ENCODE measurements at regions not wholly inside any gene's neighbourhood (a gene's known extent, or its start where the extent isn't known, plus 50 kb on each side); places are given as distances from the start of the nearest gene placed in this dataset.
"Not testable (repeated sequence)": the region's sequence is repeated elsewhere in the genome, so short reads cannot be mapped to it uniquely, and the experiment has no call there.

DNA sequence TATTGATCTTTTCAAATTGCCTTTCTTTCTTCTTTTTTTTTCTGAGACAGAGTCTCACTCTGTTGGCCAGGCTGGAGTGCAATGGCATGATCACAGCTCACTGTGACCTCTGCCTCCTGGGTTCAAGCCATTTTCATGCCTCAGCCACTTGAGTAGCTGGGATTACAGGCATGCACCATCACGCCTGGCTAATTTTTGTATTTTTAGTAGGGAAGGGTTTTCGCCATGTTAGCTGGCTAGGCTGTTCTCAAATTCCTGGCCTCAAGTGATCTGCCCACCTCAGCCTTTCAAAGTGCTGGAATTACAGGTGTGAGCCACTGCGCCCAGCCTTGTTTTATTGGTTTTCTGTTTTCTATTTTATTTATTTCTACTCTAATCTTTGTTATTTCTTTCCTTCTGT lies 82.7 kb upstream of the NUDT6 start:
- ATAC-seq (ENCODE audit: insufficient read depth, low FRiP score); DNase-seq; H3K4me1 ChIP-seq (ENCODE audit: control insufficient read depth in 5 of 5, insufficient read depth in 5 of 5, low read length in 5 of 5); H3K9me3 ChIP-seq (ENCODE audit: control insufficient read depth in 4 of 4, insufficient read depth in 3 of 4, low read length in 3 of 4); H3K27ac ChIP-seq (ENCODE audit: low read depth in 1 of 2, low read length in 1 of 2); H3K9ac ChIP-seq (ENCODE audit: insufficient read depth in 1 of 2, low read length in 2 of 2); H3K36me3 ChIP-seq (ENCODE audit: control insufficient read depth in 4 of 4, insufficient read depth in 4 of 4, low read length in 4 of 4); H3K27me3 ChIP-seq (ENCODE audit: control insufficient read depth in 3 of 3, insufficient read depth in 3 of 3, low read length in 2 of 3); H3K4me3 ChIP-seq: not testable (repeated sequence)
- 65 to 84% methylated on average over 3 of the region's 3 CpGs for WGBS, 2 donors

DNA sequence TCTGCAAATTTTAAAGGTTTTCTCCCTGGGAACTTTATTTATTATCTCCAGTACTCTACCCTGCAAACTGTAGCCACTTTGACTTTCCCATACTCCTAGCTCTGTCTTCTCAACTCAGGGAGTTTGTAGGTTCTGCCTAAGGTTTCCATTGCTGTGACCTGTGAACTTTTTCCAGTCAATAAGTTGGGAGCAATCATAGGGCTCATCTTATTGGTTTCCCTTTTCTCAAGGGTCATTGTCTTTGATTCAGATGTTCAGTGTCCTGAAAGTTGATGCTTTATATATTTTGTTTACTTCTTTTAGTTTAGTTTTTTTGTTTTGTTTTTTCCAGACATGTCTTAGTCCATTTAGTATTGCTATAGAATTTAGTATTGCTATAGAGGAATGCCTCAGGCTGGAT lies 85.3 kb upstream of the NUDT6 start:
- peaks cover 0 to 3% (median 0%) of the 10 kb centered on the region in 4 donors for H3K9me3 ChIP-seq (ENCODE audit: control insufficient read depth in 4 of 4, insufficient read depth in 3 of 4, low read length in 3 of 4)
- peaks cover 0 to 9% (median 0%) of the 10 kb centered on the region in 5 donors for H3K4me1 ChIP-seq (ENCODE audit: control insufficient read depth in 5 of 5, insufficient read depth in 5 of 5, low read length in 5 of 5)
- no peaks in the 10 kb centered on the region for H3K27me3 ChIP-seq (ENCODE audit: control insufficient read depth in 3 of 3, insufficient read depth in 3 of 3, low read length in 2 of 3)
- ATAC-seq (ENCODE audit: insufficient read depth, low FRiP score) (no peak), DNase-seq (no peak)
- H3K36me3 ChIP-seq (ENCODE audit: control insufficient read depth in 4 of 4, insufficient read depth in 4 of 4, low read length in 4 of 4): peaks cover 0 to 5% (median 3%) of the 10 kb centered on the region in 4 donors
- no peak overlapping the region for H3K4me3 ChIP-seq
- H3K9ac ChIP-seq (ENCODE audit: insufficient read depth in 1 of 2, low read length in 2 of 2): no peak overlapping the region
- TF ChIP-seq, protein P1, sequence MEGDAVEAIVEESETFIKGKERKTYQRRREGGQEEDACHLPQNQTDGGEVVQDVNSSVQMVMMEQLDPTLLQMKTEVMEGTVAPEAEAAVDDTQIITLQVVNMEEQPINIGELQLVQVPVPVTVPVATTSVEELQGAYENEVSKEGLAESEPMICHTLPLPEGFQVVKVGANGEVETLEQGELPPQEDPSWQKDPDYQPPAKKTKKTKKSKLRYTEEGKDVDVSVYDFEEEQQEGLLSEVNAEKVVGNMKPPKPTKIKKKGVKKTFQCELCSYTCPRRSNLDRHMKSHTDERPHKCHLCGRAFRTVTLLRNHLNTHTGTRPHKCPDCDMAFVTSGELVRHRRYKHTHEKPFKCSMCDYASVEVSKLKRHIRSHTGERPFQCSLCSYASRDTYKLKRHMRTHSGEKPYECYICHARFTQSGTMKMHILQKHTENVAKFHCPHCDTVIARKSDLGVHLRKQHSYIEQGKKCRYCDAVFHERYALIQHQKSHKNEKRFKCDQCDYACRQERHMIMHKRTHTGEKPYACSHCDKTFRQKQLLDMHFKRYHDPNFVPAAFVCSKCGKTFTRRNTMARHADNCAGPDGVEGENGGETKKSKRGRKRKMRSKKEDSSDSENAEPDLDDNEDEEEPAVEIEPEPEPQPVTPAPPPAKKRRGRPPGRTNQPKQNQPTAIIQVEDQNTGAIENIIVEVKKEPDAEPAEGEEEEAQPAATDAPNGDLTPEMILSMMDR (IDR thresholded peaks at IDR 0.05; ENCODE audit: control extremely low read depth, extremely low read depth): no peak
- no peak overlapping the region for H3K27ac ChIP-seq (ENCODE audit: low read depth in 1 of 2, low read length in 1 of 2)

DNA sequence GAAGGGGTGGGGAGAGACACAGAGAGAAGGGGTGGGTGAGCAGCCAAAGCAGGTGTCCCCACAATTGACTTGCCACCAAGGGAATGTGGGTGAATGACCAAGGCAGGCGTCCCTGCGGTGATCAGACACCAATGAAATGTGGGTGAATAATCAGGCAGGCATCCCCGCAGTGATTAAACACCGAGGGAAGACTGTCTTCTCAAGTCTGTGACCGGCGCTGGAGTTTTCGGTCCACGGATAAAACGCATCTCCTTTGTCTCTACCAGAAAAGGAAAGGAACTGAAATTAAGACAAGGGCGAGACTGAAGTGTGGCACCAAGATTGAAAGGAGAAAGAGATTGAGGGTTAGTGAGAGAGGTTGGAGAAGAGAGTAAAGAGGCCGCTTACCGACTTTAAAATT lies 90.0 kb upstream of the NUDT6 start:
- H3K9ac ChIP-seq (ENCODE audit: insufficient read depth in 1 of 2, low read length in 2 of 2); H3K4me1 ChIP-seq (ENCODE audit: control insufficient read depth in 5 of 5, insufficient read depth in 5 of 5, low read length in 5 of 5); H3K9me3 ChIP-seq (ENCODE audit: control insufficient read depth in 4 of 4, insufficient read depth in 3 of 4, low read length in 3 of 4); H3K27ac ChIP-seq (ENCODE audit: low read depth in 1 of 2, low read length in 1 of 2); ATAC-seq (ENCODE audit: insufficient read depth, low FRiP score); H3K36me3 ChIP-seq (ENCODE audit: control insufficient read depth in 4 of 4, insufficient read depth in 4 of 4, low read length in 4 of 4); DNase-seq; H3K4me3 ChIP-seq; H3K27me3 ChIP-seq (ENCODE audit: control insufficient read depth in 3 of 3, insufficient read depth in 3 of 3, low read length in 2 of 3): not testable (repeated sequence)
- 90 to 96% methylated on average over 12 of the region's 12 CpGs for WGBS, 2 donors

DNA sequence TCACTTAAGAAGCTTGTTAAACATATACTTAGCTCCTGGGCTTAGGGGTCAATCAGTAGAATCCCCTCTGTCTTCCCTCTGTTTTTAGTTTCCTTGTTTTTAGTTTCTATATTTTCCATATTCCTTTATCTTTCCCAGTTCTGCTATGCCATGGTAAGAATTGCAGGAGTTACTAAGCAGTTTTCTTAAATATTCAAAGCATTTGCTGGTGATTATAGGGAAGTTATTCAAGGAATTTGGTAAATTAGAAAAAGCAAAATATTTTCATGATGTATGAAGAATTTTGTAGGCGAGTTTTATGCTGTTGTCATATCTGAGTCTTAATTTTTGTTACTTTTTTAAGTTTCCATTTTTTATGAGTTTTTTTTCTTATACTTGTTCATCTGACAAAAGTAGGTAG lies 91.6 kb upstream of the NUDT6 start:
- H3K9me3 ChIP-seq (ENCODE audit: control insufficient read depth in 4 of 4, insufficient read depth in 3 of 4, low read length in 3 of 4): no peaks in the 10 kb centered on the region
- WGBS, 2 donors: 86 to 89% methylated on average over 1 of the region's 1 CpG
- ATAC-seq (ENCODE audit: insufficient read depth, low FRiP score): no peak
- H3K27me3 ChIP-seq (ENCODE audit: control insufficient read depth in 3 of 3, insufficient read depth in 3 of 3, low read length in 2 of 3): no peaks in the 10 kb centered on the region
- peaks cover 0 to 16% (median 0%) of the 10 kb centered on the region in 5 donors for H3K4me1 ChIP-seq (ENCODE audit: control insufficient read depth in 5 of 5, insufficient read depth in 5 of 5, low read length in 5 of 5)
- no peak for DNase-seq
- no peak overlapping the region for H3K4me3 ChIP-seq
- no peak overlapping the region for H3K27ac ChIP-seq (ENCODE audit: low read depth in 1 of 2, low read length in 1 of 2)
- H3K9ac ChIP-seq (ENCODE audit: insufficient read depth in 1 of 2, low read length in 2 of 2): no peak overlapping the region
- peaks cover 0 to 3% (median under 1%) of the 10 kb centered on the region in 4 donors for H3K36me3 ChIP-seq (ENCODE audit: control insufficient read depth in 4 of 4, insufficient read depth in 4 of 4, low read length in 4 of 4)
- TF ChIP-seq, protein P1 (IDR thresholded peaks at IDR 0.05; ENCODE audit: control extremely low read depth, extremely low read depth): no peak

DNA sequence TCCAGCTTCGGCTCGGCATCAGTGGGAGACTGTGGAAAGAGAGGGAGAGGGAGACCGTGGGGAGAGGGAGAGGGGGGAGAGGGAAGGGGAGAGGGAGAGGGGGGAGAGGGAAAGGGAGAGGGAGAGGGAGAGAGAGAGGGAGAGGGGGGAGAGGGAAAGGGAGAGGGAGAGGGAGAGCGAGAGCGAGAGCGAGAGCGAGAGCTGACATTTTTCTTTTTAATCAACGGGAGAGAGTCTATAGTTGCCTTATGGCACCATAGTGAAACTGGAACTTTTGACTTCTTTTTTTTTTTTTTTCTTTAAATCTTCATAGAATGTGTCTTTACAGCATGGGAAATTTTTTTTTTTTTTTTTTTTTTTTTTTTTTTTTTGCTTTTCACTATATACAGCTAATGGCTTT lies 94.7 kb upstream of the NUDT6 start:
- Histone ChIP-seq H3K36me3 (ENCODE audit: control insufficient read depth in 4 of 4, insufficient read depth in 4 of 4, low read length in 4 of 4) (no peaks in the 10 kb centered on the region), H3K9me3 (ENCODE audit: control insufficient read depth in 4 of 4, insufficient read depth in 3 of 4, low read length in 3 of 4) (no peaks in the 10 kb centered on the region), H3K9ac (ENCODE audit: insufficient read depth in 1 of 2, low read length in 2 of 2) (no peak overlapping the region), H3K4me1 (ENCODE audit: control insufficient read depth in 5 of 5, insufficient read depth in 5 of 5, low read length in 5 of 5) (peaks cover 0 to 7% (median 0%) of the 10 kb centered on the region in 5 donors), H3K27me3 (ENCODE audit: control insufficient read depth in 3 of 3, insufficient read depth in 3 of 3, low read length in 2 of 3) (no peaks in the 10 kb centered on the region), H3K27ac (ENCODE audit: low read depth in 1 of 2, low read length in 1 of 2) (no peak overlapping the region), H3K4me3 (no peak overlapping the region)
- TF ChIP-seq, protein P1 (IDR thresholded peaks at IDR 0.05; ENCODE audit: control extremely low read depth, extremely low read depth): no peak
- ATAC-seq (ENCODE audit: insufficient read depth, low FRiP score) (no peak), DNase-seq (no peak)
- WGBS, 2 donors: 91 to 96% methylated on average over 5 to 7 of the region's 8 CpGs
